ENCODE measurements at regions not wholly inside any gene's neighbourhood (a gene's known extent, or its start where the extent isn't known, plus 50 kb on each side); places are given as distances from the start of the nearest gene placed in this dataset.
A peak's percentile ranks its signal among the peaks of the same experiment; 100 is the strongest.

DNA sequence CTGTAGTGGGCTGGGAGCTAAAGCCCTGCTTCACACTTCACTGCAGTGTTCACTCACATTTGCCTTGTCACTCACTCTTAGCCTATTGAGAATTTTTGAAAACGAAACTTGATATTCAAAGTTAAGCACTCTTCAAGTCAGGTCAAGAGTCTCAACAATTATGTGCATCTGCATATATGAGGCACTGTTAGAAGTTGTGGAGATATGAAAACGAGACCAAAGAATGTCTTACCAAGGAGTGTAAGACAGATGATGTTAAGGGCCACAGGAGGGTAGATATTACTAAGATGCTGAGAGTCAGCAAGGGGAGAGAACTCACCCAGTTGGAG is 64.7 kb upstream of the GJA8 start:
- ATAC-seq (ENCODE audit: low FRiP score in 2 of 2) (peak in 1 of 2 donors; percentile 52), DNase-seq (no peak)
- Histone ChIP-seq H3K9me3 (no peaks in the 10 kb centered on the region), H3K4me3 (no peak overlapping the region), H3K4me1 (peaks cover 0 to 7% (median 2%) of the 10 kb centered on the region in 4 donors), H3K27ac (no peak overlapping the region), H3K27me3 (no peaks in the 10 kb centered on the region), H3K36me3 (no peaks in the 10 kb centered on the region)
- TF ChIP-seq, protein P1, sequence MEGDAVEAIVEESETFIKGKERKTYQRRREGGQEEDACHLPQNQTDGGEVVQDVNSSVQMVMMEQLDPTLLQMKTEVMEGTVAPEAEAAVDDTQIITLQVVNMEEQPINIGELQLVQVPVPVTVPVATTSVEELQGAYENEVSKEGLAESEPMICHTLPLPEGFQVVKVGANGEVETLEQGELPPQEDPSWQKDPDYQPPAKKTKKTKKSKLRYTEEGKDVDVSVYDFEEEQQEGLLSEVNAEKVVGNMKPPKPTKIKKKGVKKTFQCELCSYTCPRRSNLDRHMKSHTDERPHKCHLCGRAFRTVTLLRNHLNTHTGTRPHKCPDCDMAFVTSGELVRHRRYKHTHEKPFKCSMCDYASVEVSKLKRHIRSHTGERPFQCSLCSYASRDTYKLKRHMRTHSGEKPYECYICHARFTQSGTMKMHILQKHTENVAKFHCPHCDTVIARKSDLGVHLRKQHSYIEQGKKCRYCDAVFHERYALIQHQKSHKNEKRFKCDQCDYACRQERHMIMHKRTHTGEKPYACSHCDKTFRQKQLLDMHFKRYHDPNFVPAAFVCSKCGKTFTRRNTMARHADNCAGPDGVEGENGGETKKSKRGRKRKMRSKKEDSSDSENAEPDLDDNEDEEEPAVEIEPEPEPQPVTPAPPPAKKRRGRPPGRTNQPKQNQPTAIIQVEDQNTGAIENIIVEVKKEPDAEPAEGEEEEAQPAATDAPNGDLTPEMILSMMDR (IDR thresholded peaks at IDR 0.05) = no peak
- TF ChIP-seq POLR2AphosphoS5 (IDR thresholded peaks at IDR 0.05) = no peak
- TF ChIP-seq EP300 (IDR thresholded peaks at IDR 0.05) = no peak
- no peak for TF ChIP-seq POLR2A (IDR thresholded peaks at IDR 0.05)
- WGBS, 2 donors = 56 to 63% methylated on average over 2 of the region's 2 CpGs

DNA sequence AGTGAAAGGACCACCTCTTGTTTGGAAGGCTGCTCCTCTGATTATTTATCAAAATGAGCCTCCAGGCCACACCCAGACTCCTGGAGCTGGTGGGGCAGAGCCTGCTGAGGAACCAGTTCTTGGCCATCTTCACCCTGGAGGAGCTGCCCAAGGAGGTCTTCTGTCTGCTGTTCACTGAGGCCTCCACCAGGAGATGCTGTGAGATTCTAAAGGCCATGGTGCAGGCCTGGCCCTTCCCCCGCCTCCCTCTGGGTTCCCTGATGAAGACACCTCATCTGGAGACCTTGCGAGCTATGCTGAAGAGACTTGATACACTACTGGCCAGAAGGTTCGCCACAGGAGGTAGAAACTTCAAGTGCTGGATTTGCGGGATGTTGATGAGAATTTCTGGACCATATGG is 61.7 kb upstream of the GJA8 start:
- WGBS, 2 donors = 100% methylated on average over 1 to 4 of the region's 4 CpGs
- no peak for TF ChIP-seq POLR2A (IDR thresholded peaks at IDR 0.05)
- TF ChIP-seq EP300 (IDR thresholded peaks at IDR 0.05) = no peak
- TF ChIP-seq POLR2AphosphoS5 (IDR thresholded peaks at IDR 0.05) = no peak
- TF ChIP-seq, protein P1 (IDR thresholded peaks at IDR 0.05) = peak in 3 of 6 experiments; percentile 7 to 10 (median 7)
- DNase-seq (no peak), ATAC-seq (ENCODE audit: low FRiP score in 2 of 2) (no peak)
- H3K36me3 ChIP-seq = no peaks in the 10 kb centered on the region
- no peaks in the 10 kb centered on the region for H3K9me3 ChIP-seq
- H3K4me3 ChIP-seq = no peak overlapping the region
- H3K4me1 ChIP-seq = peaks cover 0 to 7% (median 2%) of the 10 kb centered on the region in 4 donors
- H3K27me3 ChIP-seq = no peaks in the 10 kb centered on the region
- H3K27ac ChIP-seq = no peak overlapping the region

DNA sequence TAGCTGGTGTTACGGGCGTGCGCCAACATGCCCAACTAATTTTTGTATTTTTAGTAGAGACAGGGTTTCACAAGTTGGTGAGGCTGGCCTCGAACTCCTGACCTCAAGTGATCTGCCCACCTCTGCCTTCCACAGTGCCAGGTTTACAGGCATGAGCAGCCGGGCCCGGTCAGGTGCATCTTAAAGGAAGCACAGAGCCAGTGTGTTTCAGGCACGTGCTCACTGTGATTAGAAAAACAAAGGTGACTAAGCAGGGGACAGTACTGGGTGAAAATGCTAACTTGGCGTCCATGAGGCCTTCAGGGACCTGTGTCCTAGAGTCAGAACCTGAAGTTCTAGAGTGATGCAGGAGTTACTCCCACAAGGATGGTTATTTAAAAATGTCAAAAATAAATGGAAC is 60.0 kb upstream of the GJA8 start:
- Histone ChIP-seq H3K4me1 (peaks cover 0 to 3% (median 0%) of the 10 kb centered on the region in 4 donors), H3K36me3 (no peaks in the 10 kb centered on the region), H3K27ac (no peak overlapping the region), H3K27me3 (no peaks in the 10 kb centered on the region), H3K9me3 (no peaks in the 10 kb centered on the region), H3K4me3 (no peak overlapping the region)
- DNase-seq (no peak), ATAC-seq (ENCODE audit: low FRiP score in 2 of 2) (no peak)
- TF ChIP-seq POLR2A (IDR thresholded peaks at IDR 0.05) (no peak), EP300 (IDR thresholded peaks at IDR 0.05) (no peak), POLR2AphosphoS5 (IDR thresholded peaks at IDR 0.05) (no peak)
- TF ChIP-seq, protein P1 (IDR thresholded peaks at IDR 0.05) = no peak
- 90 to 95% methylated on average over 6 to 8 of the region's 8 CpGs for WGBS, 2 donors

DNA sequence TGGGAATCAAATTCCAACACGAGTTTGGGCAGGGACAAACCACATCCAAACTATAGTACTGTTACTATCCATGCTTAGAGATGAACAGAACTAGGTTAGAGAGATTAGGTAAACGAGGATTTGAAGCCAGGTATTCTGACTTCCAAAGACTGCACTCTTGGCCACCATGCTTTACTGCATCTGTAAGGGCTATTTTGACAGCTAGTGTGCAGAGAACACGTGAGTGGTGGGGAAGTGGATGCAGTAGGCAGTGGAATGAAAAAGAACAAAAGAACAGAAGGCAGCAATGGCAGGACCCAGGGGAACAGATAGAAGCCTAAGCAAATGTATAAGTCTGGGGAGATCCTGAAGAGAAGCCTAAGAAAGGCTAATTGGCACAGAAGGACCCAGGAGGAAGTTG is 59.1 kb upstream of the GJA8 start:
- 79 to 87% methylated on average over 3 of the region's 3 CpGs for WGBS, 2 donors
- no peak for DNase-seq
- H3K36me3 ChIP-seq = no peaks in the 10 kb centered on the region
- no peaks in the 10 kb centered on the region for H3K9me3 ChIP-seq
- TF ChIP-seq POLR2A (IDR thresholded peaks at IDR 0.05) (no peak), POLR2AphosphoS5 (IDR thresholded peaks at IDR 0.05) (no peak)
- no peak overlapping the region for H3K27ac ChIP-seq
- H3K27me3 ChIP-seq = no peaks in the 10 kb centered on the region
- no peak overlapping the region for H3K4me3 ChIP-seq
- no peak for ATAC-seq (ENCODE audit: low FRiP score in 2 of 2)
- no peaks in the 10 kb centered on the region for H3K4me1 ChIP-seq

DNA sequence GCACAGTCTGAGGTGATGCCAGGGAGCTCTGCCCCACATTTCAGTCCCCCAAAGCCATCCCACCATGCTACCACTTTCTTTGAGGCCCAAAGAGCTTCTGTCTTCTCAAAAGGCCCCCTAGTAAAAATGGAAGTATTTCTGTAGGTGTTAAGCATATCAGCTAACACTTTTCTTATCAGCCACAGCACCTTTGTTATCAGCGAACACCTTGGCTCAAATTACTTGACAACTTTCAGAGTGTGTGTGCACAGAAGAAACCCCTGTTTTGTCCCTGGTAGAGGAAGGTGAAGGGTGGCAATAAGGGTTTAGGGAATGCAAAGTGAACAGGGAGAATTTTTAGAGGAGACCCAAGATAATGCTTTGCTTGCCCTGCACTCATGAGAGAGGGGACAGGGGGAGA is 54.8 kb upstream of the GJA8 start:
- H3K9me3 ChIP-seq = no peaks in the 10 kb centered on the region
- ATAC-seq (ENCODE audit: low FRiP score in 2 of 2) (no peak), DNase-seq (no peak)
- H3K4me3 ChIP-seq = no peak overlapping the region
- no peak for TF ChIP-seq POLR2AphosphoS5 (IDR thresholded peaks at IDR 0.05)
- no peak for TF ChIP-seq EP300 (IDR thresholded peaks at IDR 0.05)
- no peak for TF ChIP-seq POLR2A (IDR thresholded peaks at IDR 0.05)
- TF ChIP-seq, protein P1 (IDR thresholded peaks at IDR 0.05) = no peak
- H3K27me3 ChIP-seq = no peaks in the 10 kb centered on the region
- H3K27ac ChIP-seq = no peak overlapping the region
- no peaks in the 10 kb centered on the region for H3K36me3 ChIP-seq
- 68 to 86% methylated on average over 1 of the region's 1 CpG for WGBS, 2 donors
- no peaks in the 10 kb centered on the region for H3K4me1 ChIP-seq
